OCI-M2 (cell line): ENCODE measurements at regions not wholly inside any gene's neighbourhood (a gene's known extent, or its start where the extent isn't known, plus 50 kb on each side); places are given as distances from the start of the nearest gene placed in this dataset.
A peak's percentile ranks its signal among the peaks of the same experiment; 100 is the strongest.

Experiments
- DNase-seq: peaks from one replicate; lab custom pipeline; 2025; ENCODE audit not compliant: unreplicated experiment; lab: John Stamatoyannopoulos, UW

DNA sequence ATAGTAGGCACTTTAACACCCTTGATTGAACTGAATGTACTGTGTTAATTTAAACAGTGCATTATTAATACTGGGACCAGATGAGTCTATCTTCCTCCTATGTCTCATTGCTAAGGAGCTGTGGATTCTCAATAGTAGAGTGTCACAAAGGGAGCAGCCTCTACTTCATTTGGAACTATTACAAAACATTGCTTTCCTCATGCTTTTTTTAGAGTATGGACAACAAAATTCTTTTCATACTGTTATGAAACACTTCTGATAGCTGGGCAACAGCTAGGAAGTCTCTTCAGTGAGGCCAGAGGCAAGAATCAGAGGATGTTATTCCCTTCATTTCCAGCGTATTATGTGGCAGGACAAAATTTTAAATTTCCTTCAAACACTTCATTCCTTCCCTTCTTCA lies 160.8 kb downstream of the FBXO8 start:
- DNase-seq = no peak

DNA sequence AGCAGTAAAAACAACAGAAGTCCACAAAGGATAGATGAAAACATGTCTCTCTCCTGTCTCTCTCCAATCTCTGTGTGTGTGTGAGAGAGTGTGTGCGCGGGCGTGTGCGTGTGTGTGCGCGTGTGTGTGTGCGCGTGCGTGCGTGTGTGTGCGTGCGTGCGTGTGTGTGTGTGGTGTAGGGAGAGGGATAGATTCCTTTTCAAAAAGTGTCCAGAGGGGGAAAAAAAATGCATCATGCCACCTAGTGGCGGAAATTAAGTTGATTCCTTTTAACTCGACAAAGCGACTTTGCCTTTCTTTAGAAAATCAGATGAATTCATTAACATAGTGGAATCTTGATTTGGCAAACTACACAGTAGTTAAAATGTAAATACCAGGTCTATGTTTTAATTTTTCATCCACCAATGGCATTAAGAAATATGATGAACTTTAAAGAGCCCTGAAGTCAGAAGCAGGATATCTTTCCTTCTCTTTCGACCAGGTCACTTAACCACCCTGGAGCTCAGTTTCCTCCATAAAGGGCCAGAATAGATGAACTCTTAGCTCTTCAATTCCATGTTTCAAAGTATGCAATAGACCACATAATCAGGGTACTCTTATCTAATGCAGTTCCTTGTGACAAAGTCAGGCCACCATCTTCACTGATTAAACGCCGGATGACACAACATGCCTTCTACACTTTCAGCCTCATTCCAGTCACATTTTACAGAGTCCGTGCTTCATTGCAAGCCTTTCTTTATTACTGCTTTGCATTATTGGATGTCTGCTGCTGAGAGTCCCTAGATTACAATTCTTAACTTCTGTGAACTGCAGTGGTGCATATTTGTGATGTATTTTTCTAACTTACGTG lies 162.8 kb downstream of the FBXO8 start:
- DNase-seq = peak; percentile 21

DNA sequence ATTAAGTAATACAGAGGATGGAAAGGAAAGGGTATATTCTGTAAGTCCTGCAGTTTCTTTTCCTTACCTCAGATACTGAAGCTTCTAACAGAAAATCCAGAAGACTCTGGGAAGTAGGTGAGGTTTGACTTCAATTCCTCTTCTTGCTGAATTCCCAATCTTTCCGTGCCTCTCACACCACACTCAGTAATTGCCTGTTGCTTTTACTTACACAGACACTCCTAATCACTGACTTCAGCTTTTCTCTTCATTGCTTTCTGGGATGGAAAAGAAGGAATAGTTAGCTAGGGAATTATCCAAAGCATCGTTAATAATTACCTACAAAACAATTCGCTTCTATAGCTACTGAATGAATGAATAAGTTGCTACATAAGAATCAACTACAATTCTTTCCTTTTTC lies 163.6 kb downstream of the FBXO8 start:
- no peak for DNase-seq

DNA sequence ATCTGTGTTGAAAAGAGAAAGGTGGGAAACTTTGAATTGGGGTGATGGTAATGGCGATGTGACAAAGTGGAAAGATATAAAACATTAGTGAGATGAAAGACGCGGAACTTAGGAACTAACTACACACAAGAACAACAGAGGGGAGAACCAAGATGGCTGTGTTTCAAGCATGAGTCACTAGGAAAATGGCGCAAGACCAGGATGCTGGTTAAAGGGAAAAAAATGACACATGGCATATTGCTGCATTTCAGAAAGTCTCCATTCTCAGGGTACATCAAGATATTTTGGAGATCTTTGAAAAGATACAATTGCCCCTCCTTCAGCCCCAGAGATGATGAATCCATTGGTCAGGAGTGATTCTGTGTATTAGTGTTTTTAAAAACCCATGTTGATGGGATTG lies 164.4 kb downstream of the FBXO8 start:
- DNase-seq = no peak

DNA sequence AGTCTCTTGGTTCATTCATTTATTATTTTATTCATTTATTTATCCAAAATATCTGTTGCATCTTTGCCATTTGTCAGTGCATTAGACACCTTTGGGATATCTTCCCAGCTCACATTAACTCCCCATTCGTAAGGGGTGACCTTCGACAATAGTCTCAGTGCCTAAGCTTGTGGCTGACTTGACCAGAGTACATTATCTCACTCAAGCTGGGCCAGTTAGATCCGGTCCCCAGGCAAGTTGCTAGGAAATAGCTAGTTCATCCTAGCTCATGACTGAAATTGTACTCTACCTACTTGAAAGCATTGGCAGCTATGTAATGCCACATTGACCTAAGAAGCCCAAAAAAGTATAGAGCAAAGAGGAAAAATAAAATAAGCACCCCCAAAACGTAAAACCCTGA lies 165.3 kb downstream of the FBXO8 start:
- DNase-seq = no peak

DNA sequence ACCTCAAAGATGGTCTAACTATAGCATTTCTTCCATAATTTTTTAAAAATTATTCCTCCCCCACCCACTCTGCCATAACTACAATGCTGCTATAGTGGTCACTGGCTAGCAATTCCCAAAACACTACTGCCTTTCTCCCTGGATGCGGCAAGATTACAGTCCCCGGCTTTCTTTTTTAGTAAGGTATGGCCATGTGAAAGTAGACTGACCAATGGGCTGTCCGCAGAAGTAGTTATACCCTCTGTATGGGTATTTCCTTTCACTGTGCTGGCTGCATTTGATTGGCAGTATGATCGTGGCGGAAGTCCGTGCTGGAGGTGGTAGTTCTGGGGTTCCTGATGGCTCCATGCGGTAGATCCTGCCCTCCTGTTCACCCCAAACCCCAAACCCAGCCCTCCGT lies 166.0 kb downstream of the FBXO8 start:
- no peak for DNase-seq

DNA sequence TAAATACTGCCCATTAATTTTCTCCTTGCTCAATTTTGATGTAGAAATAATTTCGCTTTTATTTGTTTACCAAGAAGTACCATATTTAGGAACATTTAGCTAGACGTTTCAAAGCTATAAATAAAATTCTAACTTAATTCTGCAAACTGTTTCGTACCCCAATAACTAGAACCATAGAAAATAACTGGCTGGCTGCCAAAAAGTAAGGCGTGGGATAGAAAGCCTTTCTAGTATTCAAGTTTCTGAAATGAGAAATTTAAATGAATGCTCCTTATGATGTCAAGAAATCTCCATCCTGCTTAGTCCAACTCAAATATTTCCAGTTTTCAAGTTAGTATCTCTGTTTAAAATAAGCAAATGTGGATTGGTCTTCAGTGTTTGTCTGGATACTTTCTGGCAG lies 167.4 kb downstream of the FBXO8 start:
- no peak for DNase-seq

DNA sequence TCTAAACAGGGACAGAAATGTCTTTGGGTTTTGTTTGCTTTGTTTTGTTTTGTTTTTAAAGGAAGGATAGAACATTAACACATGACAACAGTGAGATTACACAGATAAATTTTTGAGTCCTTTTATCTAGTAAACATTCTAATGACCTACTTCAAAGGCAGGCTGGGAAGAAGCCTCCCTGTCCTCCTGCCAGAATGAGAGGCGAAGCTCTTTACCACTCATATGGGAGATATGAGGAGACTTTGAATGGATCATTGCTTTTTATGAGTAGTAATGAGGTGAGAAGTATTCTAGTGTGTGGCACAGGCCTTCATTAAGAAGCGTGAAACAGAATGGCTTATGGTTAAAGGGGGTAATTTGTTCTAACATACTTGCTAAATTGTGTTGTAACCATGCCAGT lies 172.0 kb downstream of the FBXO8 start:
- no peak for DNase-seq

DNA sequence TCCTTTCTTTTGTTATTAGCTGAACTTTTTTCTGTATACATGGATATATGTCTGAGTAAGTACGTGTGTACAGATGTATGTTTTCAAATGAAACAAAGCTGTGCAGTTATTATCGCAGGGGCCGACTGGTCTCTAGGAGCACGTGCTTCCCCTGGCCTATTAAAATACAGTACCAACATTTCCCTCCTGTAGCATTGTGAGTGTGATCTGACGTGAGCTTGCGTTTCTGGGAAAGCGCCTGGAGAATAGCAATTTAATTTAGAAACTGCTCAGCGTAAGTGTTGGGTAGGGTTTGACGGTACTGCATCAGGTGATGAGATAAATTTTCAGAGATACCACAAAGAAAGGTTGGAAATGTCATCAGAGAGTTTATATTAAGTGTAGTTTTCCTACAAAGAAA lies 173.3 kb downstream of the FBXO8 start:
- no peak for DNase-seq

DNA sequence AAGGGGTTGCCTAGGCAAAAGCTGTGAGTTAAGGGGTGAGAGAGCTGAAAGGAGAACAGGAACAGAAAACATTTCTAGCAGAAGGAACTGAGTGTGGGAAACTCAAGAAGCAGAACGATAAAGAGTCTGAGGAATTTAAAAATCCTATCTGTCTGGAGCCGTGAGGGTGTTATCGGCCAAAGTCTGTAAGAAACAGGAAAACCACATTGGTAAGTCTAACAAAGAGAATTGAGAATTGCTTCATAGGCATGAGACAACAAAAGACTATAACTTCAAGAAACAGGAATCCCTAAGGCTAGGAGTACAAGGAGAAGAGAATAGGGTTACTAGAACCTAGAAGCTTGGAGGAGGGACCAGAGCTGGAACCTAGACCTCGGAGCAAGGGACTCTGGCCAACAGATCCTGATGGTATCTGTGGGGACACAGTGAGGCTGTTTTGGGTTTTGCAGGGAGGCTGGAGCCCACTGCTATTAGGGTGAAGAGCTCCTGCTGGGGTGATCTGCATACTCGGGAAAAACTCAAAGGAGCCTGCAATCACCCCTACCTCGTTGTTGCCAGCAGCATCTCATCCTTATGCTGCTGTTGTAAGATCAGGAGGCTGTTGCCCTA lies 175.6 kb downstream of the FBXO8 start:
- DNase-seq = peak; percentile 31

DNA sequence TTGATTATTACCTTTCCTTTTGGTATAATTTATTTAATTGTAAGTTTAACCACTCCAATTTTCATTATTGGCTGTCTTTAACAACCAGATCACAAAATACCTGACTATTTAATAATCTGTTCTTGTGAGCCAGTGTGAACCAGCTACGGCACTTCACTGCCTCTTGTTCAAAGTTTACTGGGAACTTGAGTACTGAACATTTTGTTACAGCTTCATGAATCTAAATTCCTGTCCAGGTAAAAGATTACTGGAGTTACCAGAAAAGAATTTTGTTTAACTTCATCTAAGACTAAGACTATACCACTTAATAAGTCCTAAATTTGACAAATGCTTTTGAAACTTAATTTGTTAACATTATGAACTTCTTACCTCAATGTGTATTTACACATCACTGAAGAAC lies 178.3 kb downstream of the FBXO8 start:
- DNase-seq = no peak

DNA sequence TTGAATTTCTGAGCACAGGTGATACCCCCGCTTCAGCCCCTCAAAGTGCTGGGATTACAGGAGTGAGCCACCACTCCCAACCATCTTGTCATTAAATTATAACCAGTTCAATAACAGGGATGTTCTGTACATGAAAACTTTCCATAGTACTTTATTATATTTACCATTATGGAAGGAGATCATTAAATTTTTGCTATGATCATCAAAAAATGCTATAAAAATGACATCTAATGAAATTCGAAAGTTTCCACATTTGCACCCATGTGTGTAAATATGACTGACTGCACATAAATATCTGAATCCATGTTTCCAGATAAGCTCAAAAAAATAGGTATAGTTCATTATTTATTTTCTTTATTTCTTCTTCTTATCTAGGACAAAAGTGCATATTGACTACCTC lies 182.6 kb downstream of the FBXO8 start:
- no peak for DNase-seq

DNA sequence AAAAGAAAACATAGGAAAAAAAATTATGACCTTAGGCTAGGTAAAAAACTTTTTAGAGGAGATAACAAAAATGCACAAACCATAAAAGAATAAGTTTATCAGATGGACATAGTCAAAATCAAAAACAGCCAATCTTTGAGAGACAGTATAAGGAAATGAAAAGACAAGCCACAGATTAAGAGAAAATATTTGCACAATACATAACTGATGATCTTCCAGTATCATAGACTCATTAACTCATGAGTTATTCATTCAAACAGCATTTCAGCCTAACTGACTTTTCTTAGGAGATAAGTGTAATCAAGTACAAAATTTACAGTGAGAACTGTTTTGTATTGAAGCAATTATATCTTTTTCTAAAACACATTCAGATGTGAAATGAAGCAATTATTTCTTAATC lies 183.8 kb downstream of the FBXO8 start:
- DNase-seq = no peak

DNA sequence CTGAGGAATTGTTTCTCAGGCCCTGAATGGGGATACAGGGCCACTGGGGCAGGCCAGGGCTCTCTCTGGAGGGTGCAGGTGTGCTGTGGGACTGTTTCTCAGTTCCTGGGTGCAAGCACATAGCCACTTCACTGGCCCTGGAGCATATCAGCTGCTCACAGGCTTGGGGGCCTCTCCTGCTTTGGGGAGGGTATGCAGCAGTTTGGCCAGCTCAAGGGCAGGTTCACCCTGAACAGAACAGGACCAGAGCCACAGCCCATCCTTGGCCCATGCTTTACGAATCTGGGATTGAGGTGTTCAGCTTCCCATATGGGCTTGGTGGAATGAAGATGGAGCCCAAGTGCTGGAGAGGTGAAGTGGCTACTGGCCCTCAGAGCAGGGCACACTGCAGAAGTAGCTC lies 186.5 kb downstream of the FBXO8 start:
- DNase-seq = no peak

DNA sequence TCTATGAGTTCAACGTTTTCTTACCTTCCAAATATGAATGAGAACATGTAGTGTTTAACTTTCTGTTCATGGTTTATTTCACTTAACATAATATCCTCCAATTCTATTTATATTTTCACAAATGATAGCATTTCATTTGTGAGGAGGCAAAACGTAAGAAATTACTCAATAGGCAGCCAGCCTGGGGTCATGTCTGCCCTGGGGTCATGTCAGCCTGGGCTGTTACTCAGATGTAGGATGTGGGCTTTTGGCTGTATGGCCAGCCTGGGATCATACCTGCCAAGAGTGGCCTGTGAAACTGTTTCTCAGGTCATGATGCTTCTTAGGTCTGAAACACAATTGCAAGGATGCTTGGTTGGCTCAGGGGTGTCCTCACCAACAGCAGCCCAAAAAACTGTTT lies 187.0 kb downstream of the FBXO8 start:
- no peak for DNase-seq

DNA sequence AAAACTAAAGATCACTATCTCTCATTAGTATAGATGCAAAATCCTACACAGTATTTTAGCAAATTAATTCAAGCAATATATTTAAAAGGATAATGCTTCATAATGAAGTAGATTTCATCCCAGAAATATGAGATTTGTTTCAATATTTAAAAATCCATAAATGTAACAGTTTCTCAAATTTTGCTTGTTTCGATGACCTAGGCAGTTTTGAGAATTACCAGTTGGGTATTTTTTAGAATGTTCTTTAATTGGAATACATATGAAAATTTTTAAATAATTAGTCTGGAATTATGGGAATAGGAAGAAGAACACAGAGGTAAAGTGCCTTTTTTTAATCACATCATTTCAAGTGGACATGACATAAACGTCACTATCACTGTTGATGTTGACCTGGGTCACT lies 192.3 kb downstream of the FBXO8 start:
- DNase-seq = no peak

DNA sequence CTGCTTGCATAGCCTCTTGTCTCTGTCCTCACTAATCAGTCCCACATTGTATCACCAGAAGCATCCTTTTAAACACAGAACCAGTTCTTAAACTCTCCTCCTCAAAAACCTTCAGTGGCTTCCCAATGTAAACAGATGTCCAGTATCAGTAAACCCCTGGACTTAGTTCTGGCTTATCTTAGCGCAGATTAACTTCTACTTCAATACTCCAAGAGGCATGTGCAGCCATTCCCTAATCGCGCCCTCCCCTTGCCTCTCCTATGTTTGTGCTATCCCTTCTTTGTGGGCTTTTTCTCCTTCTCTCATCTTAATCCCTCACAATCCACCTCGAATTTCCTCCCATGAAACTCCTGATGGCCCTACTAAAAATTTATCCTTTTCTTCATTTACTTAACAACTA lies 193.8 kb downstream of the FBXO8 start:
- DNase-seq = no peak

DNA sequence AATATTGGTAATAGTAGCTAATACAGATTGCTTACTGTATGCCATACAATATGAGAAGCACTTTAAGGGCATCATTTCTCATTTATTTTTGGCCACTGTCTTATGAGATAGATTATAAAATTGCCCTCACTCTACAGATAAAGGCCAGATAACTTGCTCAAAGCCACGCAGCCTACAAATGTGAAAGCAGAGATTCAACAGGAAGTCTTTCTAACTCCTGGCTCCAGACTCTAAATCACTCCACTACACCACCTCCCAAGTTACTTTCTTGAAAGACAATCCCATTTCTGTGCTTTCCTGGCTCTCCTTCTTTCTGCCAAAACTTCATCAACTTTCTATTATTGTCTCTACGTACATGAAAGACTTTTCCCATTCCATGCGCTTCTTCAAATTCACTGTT lies 194.7 kb downstream of the FBXO8 start:
- no peak for DNase-seq

DNA sequence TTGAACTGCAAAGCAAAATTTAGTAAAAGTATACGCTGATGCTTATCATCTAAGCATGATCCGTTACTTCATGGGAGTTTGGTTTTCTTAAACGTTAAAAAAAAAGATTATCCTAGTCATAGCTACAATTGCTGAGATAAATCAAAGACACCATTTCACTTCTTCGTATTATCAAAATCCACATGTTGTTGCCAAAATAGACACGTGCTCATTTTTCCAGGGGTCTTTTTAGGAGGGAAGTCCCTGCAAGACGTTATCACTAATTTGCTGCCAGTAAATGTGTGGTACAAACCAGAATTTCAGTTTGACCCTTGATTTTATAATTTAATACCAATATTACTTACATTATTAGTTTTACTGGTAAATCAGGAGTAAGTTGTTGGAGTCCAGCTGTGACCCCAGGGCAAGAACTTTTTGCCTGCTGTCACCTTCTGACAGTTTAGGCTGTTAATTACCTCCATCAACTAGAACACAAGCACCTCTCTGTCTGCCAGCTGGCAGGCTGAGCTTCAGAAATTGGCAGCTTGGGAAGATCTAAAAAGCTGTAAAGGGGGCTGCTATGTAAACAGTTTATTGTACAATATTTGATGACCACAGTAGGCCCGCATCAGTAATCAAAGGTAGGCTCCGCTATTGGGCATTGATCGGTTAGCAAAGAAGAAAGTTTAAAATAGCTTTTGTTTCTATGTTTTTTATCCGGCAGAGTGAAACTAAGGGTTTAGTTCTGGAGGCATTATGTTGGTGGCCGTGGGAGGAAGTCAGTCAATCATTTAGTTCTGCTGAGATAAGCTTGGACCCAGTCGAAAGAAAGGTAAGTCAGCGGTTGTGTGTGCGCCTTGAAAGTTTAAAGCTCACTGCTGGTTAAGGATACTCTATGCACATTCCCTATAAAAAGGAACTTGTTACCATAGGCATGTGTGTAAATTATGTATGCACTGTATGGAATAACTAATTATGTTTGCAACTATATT lies 196.4 kb downstream of the FBXO8 start:
- DNase-seq = no peak

DNA sequence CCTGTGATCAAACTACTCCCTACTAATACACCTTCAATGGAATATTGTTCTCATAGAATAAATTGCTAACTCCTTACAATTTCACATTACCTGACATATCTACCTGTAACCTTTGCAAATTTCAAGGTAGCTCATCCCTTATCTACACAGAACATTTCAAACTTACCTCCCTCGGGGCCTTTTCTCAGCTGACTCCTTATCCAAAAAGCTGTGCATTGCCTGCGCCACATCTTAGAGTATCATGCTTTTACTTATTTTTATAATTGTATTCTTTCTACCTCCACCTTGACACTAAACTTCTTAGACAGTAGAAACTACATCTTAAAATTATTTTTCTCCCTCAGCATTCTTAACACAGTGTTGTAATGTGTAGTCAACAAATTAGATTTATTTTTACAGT lies 198.5 kb downstream of the FBXO8 start:
- DNase-seq = no peak

DNA sequence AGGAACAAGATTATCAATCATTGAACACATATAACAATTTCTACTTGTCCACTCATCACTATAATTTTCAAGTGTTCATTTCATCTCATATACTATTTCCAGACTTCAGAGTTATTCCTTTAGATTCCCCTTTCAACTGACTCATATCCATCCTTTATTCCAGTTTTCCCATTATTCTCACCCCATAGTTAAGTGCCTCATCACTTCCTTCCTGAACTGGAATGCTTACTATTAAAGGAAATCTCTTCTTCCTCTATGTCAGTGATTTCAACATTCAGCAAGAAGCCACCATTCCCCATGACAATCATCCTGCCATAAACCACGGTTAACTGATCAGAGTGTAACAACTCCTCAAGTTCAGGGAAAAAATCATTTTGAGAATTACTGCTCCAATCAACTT lies 198.9 kb downstream of the FBXO8 start:
- DNase-seq = no peak

DNA sequence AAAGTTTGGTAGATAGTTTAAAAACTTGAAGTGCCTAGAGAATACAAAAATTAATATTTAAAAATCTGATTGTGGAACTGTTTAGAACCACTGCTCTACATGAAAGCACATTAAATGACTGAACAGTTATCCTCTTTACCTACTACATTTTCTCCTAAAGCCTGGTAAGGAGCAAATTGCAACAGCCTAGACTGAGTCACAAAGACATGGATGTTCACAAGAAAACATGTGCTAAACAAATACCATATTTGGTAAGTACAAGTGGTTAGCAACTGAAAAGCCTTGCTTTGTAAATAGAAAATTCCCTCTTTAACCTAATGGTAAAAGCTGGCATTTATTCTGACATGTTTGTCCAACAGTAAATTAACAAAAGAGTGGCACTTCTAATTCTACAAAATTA lies 203.1 kb downstream of the FBXO8 start:
- no peak for DNase-seq
